ENCODE measurements at regions not wholly inside any gene's neighbourhood (a gene's known extent, or its start where the extent isn't known, plus 50 kb on each side); places are given as distances from the start of the nearest gene placed in this dataset.

DNA sequence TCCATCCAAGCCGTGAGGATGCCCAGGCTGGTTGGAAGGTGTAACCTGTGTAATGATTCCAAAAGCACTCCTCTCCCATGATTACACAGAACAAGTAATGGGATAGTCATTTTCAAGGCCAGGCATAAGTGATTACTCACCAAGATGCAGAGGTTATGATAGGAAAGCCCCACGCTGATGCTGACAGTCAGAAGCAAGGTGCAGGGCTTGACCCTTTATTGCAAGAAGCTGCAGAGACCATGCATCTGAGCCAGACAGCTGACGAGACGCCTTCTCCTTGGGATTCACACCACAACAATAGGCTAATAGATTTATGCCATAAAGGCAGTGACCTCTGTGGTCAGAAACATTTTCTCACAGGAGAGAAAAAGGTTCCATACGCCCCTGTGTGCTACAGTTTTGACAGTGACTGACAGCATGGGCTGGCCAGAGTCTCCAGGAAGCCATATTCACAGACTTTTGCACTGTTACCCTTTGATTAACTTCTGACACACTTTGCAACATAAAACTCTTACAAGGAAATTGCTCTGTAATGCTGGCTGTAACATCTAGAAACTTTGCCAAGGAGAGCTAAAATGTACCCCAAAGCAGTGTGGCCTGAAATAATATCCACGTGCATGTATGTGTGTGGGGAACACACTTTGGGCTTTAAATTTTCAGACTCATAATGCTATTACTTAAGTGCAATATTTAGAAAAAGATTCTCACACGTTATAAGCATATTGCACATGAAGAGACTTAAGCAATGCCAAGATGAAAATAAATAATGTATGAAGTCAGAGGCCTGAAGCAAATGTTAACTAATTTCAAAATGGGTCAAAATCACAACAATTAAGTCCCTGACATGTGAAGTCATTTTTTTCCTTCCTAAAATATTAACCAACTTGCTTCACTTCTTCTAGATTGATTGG lies 1079.0 kb upstream of the TENM4 start:
- TF ChIP-seq, protein P1, sequence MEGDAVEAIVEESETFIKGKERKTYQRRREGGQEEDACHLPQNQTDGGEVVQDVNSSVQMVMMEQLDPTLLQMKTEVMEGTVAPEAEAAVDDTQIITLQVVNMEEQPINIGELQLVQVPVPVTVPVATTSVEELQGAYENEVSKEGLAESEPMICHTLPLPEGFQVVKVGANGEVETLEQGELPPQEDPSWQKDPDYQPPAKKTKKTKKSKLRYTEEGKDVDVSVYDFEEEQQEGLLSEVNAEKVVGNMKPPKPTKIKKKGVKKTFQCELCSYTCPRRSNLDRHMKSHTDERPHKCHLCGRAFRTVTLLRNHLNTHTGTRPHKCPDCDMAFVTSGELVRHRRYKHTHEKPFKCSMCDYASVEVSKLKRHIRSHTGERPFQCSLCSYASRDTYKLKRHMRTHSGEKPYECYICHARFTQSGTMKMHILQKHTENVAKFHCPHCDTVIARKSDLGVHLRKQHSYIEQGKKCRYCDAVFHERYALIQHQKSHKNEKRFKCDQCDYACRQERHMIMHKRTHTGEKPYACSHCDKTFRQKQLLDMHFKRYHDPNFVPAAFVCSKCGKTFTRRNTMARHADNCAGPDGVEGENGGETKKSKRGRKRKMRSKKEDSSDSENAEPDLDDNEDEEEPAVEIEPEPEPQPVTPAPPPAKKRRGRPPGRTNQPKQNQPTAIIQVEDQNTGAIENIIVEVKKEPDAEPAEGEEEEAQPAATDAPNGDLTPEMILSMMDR (IDR thresholded peaks at IDR 0.05) = no peak
- no peak for TF ChIP-seq POLR2A (IDR thresholded peaks at IDR 0.05)
